Colon (tissue), 2 donors: ENCODE measurements at regions not wholly inside any gene's neighbourhood (a gene's known extent, or its start where the extent isn't known, plus 50 kb on each side); places are given as distances from the start of the nearest gene placed in this dataset.
"Not testable (repeated sequence)": the region's sequence is repeated elsewhere in the genome, so short reads cannot be mapped to it uniquely, and the experiment has no call there.

Experiments used
- FAIRE-seq: peaks from 2 replicates; lab custom pipeline; 2012; peaks lifted over from hg19 to GRCh38; lab: Jason Lieb, UNC
- donor health status: control.
- donor health status: control.

GRCh38 chr11:100409267-100409666 is 277.8 kb upstream of the ARHGAP42 start:
- FAIRE-seq = not testable (repeated sequence)

- FAIRE-seq = no peak
Measured at GRCh38 chr11:100419518-100419917, 267.6 kb upstream of the ARHGAP42 start.

GRCh38 chr11:100434821-100435641 is 252.1 kb upstream of the ARHGAP42 start:
- FAIRE-seq = no peak

GRCh38 chr11:100438376-100438775 is 248.7 kb upstream of the ARHGAP42 start:
- FAIRE-seq = no peak

GRCh38 chr11:100441086-100441485 is 246.0 kb upstream of the ARHGAP42 start:
- no peak for FAIRE-seq

- FAIRE-seq = no peak
Measured at GRCh38 chr11:100442017-100442416, 245.1 kb upstream of the ARHGAP42 start.

- no peak for FAIRE-seq
Measured at GRCh38 chr11:100445231-100445735, 241.8 kb upstream of the ARHGAP42 start.

- FAIRE-seq = not testable (repeated sequence)
Measured at GRCh38 chr11:100451801-100452460, 235.2 kb upstream of the ARHGAP42 start.

GRCh38 chr11:100459811-100460210 is 227.3 kb upstream of the ARHGAP42 start:
- no peak for FAIRE-seq

GRCh38 chr11:100460426-100460825 is 226.7 kb upstream of the ARHGAP42 start:
- FAIRE-seq = no peak

- FAIRE-seq = no peak
Measured at GRCh38 chr11:100467821-100468508, 219.1 kb upstream of the ARHGAP42 start.

- no peak for FAIRE-seq
Measured at GRCh38 chr11:100469835-100470234, 217.3 kb upstream of the ARHGAP42 start.

GRCh38 chr11:100472727-100473389 is 214.2 kb upstream of the ARHGAP42 start:
- FAIRE-seq = no peak

GRCh38 chr11:100473390-100473740 is 213.7 kb upstream of the ARHGAP42 start:
- no peak for FAIRE-seq

GRCh38 chr11:100484948-100485347 is 202.1 kb upstream of the ARHGAP42 start:
- no peak for FAIRE-seq

GRCh38 chr11:100498780-100499179 is 188.3 kb upstream of the ARHGAP42 start:
- FAIRE-seq = no peak

GRCh38 chr11:100501450-100501849 is 185.6 kb upstream of the ARHGAP42 start:
- no peak for FAIRE-seq

GRCh38 chr11:100512475-100512874 is 174.6 kb upstream of the ARHGAP42 start:
- FAIRE-seq = no peak

- no peak for FAIRE-seq
Measured at GRCh38 chr11:100515087-100515486, 172.0 kb upstream of the ARHGAP42 start.

GRCh38 chr11:100525197-100525596 is 161.9 kb upstream of the ARHGAP42 start:
- no peak for FAIRE-seq

- FAIRE-seq = no peak
Measured at GRCh38 chr11:100525635-100526034, 161.5 kb upstream of the ARHGAP42 start.

GRCh38 chr11:100528872-100529416 is 158.1 kb upstream of the ARHGAP42 start:
- FAIRE-seq = no peak
